ENCODE measurements at regions not wholly inside any gene's neighbourhood (a gene's known extent, or its start where the extent isn't known, plus 50 kb on each side); places are given as distances from the start of the nearest gene placed in this dataset.

GRCh38 chr6:168725802-168726201 lies 284.8 kb downstream of the SMOC2 start:
- TF ChIP-seq CTCF (IDR thresholded peaks at IDR 0.05) (no peak), POLR2A (IDR thresholded peaks at IDR 0.05) (no peak)

Measured in tibial nerve (tissue), 3 donors.